ENCODE measurements at regions not wholly inside any gene's neighbourhood (a gene's known extent, or its start where the extent isn't known, plus 50 kb on each side); places are given as distances from the start of the nearest gene placed in this dataset.
"Not testable (repeated sequence)": the region's sequence is repeated elsewhere in the genome, so short reads cannot be mapped to it uniquely, and the experiment has no call there.

DNA sequence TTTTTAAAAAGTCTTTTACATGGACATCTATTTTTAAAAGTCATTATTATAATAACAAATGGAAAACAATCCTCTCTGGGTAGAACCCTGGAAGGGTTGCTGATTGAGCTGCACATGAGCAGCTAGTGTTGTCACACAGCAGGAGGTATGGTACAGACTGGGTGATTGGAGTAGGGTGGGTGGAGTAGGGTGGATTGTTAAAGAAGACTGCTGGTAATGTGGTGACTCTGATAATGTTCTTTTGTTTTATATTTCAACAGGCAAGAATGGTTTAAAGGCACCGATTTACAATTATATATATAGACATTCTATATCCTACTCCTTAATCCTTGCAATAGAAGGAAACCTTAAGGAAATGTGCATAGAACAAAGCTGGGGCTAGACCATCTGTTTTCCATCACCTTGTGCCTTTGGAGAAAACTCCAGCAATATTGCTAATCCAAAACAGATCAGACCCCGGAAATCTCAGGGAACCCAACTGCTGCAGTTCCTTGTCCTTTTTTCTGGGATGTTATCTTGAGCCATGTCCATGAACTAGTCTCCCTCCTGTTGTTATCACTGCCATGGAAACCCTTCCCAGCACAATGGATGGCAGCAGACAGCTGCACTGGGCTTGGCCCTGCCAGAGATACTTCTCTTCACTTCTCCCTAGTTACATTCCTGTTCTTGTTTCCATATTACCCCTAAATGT lies 129.7 kb downstream of the YIPF5 start:
- in situ Hi-C loops (cut with MboI; ENCODE audit: low sequenced_read_pairs), result no loop called here

DNA sequence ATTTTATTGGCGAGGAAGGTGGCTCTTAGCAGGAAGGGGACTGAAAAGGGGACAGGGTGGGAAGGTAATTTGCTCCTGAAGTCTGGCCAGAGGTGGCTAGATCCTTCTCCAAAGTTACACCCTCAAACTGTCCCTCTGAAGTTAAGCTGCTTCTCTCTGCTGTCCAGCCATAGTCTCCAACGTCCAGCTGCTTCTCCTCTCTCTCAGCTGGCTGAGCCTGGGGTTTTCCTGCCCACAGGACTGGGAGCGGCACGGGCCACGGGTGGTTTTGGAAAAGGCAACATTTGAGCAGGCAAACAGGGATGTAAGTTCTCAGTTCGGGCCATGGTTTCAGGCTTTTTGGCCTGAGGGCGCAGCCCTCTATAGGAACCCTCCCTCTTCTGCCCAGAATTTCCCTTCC lies 128.3 kb downstream of the YIPF5 start:
- in situ Hi-C loops (cut with MboI; ENCODE audit: low sequenced_read_pairs), result no loop called here

DNA sequence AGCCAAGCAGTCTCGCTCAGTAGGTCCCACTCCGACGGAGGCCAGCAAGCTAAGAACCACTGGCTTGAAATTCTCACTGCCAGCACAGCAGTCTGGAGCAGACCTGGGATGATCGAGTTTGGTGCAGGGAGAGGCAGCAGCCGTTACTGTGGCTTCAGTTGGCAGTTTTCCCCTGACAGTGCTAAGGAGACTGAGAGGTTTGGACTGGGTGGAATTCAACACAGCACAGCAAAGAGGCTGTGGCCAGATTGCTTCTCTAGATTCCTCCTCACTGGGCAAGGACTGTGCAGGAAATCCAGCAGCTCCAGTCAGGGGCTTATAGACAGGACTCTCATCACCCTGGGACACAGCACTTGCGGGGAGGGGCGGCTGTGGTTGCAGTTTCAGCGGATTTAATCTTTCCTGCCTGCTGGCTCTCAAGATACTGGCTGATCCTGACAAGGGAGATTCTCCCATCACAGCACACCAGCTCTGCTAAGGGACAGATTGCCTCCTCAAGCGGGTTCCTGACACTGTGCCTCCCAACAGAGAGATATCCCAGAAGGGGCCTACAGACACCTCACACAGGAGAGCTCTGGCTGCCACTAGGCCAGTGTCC lies 122.1 kb downstream of the YIPF5 start:
- in situ Hi-C loops (cut with MboI; ENCODE audit: low sequenced_read_pairs), result no loop called here

DNA sequence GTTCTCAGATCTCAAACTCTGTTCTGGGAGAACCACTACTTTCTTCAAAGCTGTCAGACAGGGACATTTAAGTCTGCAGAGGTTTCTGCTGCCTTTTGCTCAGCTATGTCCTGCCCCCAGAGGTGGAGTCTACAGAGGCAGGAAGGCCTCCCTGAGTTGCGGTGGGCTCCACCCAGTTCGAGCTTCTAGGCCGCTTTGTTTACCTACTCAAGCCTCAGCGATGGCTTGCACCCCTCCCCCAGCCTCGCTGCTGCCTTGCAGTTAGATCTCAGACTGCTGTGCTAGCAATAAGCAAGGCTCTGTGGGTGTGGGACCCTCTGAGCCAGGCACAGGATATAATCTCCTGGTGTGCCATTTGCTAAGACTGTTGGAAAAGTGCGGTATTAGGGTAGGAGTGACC lies 115.1 kb downstream of the YIPF5 start:
- in situ Hi-C loops (cut with MboI; ENCODE audit: low sequenced_read_pairs), result not testable (repeated sequence)

DNA sequence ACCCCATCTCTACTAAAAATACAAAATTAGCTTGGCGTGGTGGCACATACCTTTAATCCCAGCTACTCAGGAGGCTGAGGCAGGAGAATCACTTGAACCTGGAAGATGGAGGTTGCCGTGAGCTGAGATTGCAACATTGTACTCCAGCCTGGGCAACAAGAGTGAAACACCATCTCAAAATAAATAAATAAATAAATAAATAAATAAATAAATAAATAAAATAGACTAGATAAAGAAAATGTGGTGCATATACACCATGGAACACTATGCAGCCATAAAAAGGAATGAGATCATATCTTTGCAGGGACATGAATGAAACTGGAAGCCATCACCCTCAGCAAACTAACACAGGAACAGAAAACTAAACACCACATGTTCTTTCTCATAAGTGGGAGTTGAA lies 110.4 kb downstream of the YIPF5 start:
- in situ Hi-C loops (cut with MboI; ENCODE audit: low sequenced_read_pairs), result not testable (repeated sequence)

DNA sequence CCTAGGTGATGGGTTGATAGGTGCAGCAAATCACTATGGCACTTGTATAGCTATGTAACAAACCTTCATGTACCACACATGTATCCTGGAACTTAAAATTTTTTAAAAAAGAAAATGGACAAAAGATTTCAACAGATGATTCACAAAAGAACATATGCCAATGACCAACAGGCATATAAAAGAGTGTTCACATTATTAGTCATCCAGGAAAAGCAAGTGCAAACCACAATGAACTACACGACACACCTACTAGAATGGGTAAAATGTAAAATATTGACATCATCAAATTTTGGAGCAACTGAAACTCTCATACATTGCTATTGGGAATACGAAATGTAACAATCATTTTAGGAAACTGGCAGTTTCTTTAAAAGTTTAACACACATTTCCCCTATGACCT lies 109.9 kb downstream of the YIPF5 start:
- in situ Hi-C loops (cut with MboI; ENCODE audit: low sequenced_read_pairs), result no loop called here

DNA sequence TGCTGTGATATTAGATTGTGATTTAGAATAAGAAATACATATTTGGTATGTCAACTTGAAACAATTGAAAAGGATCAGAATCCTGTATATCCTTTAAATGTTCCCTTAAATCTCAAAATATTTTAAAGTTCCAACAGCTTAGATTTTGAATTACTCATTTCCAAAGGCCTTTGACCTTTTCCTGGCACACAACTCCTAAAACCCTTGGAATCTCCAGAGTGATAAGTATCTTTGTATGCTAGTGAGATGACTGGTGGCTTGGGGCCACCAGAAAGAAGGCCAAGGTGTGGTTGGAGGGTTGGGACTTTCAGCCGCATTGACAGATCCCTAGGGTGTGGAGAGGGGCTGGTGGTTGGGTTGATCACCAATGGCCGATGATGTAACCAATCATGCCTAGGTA lies 104.7 kb downstream of the YIPF5 start:
- in situ Hi-C loops (cut with MboI; ENCODE audit: low sequenced_read_pairs), result no loop called here

DNA sequence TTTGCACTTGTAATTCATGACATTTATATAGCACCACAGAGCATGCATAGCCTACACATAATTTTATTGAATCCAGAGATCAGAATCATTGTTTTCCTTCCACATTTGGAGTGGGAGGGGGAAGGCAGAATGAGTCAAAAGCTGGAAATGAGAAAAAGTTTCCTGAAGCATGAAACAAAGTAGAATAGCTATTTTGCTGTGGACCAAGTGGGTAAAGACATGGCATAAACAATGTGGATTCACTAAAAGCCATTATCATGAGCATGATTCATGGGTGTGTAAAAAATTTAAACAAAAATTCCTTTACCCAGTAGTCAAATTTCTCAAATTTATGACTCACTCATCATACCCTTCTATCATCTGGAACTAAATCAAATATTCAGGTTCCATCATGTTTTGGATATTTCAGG lies 97.9 kb downstream of the YIPF5 start:
- in situ Hi-C loops (cut with MboI; ENCODE audit: low sequenced_read_pairs), result no loop called here

DNA sequence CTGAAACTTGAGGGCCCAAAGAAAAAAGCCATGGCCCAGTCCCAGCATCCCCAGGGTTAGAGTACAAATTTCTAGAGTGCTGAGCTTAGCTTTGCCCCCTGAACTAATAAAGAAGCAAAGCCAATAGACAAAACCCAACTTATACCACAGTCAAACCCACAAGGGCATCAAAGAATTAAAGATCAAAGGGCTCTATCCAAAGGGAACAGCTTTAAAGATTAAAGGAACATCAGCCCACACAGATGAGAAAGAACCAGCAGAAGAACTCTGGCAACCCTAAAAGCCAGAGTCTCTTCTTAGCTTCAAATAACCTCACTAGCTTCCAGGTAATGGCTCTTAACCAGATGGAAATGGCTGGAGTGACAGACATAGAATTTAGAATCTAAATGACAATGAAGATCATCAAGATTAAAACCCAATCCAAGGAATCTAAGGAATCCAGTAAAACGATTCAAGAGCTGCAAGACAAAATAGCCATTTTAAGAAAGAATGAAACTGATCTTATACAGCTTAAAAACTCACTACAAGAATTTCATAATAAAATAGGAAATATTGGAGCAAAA lies 93.9 kb downstream of the YIPF5 start:
- in situ Hi-C loops (cut with MboI; ENCODE audit: low sequenced_read_pairs), result no loop called here

DNA sequence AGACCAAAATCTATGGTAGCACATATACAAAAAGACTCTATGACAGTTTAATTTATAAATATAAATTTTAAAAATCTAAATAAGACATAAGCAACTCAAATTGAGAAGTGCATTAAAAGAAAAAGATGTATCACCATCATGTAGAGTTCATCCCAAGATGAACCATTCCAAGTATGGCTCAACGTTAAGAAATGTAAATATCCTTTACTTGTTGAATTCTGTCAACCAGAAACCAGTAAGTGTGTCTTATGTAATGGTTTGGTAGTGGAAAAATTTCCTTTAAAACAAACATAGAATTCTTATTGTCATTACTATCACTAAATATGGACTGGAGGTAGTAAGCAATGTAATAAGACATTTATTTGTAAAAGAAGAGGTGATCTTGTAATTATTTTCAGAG lies 87.3 kb downstream of the YIPF5 start:
- in situ Hi-C loops (cut with MboI; ENCODE audit: low sequenced_read_pairs), result no loop called here

DNA sequence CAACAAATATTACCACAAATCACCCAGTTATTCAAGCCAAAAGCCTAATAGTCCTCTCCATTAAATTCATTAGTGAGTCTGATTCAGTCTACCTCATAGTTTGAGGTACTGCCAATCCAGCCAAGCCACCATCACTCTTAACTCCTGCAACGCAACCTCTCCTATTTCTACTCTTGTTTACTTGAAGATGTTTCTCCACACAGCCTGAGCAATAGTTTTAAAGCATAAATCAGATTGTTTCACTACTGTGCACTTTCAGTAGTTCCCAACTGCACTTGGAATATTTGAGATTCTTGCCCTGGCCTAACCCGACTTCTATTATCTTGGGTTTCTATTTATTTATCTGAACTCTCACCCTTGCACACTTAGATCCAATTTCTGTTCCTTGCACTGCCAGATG lies 85.5 kb downstream of the YIPF5 start:
- in situ Hi-C loops (cut with MboI; ENCODE audit: low sequenced_read_pairs), result no loop called here

DNA sequence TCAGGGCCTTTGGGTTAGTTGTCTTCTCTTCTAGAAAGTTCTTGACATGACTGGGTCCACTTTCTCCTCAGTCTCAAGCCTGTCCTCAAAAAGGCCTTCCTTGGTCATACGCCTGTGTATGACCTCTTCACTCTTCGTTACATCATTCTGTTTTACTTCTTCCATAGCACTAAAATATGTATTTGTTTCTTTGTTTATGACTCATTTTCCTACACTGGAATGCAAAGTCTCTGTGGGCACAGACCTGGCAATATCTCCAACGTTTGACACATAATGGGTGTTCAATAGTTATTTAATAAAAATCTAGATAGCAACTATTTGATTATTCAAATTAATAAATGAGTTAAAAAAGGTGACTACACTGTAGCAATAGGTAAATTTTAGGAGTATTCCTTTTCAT lies 85.1 kb downstream of the YIPF5 start:
- in situ Hi-C loops (cut with MboI; ENCODE audit: low sequenced_read_pairs), result no loop called here

DNA sequence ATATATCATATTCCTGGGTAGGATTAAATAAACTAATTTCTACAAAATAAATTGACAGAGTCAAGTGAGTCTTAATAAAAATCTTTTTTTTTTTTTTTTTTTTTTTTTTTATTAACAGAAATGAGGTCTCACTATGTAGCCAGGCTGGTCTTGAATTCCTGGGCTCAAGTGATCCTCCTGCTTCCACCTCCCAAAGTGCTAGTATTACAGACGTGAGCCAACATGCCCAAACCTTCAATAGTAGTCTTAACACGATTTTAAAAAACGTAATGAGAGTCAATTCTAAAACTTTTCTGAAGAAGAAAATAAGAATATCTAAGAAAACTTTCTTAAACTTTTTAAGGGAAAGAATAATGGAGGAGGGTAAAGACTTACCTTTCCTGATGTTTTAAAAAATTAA lies 84.2 kb downstream of the YIPF5 start:
- in situ Hi-C loops (cut with MboI; ENCODE audit: low sequenced_read_pairs), result no loop called here

DNA sequence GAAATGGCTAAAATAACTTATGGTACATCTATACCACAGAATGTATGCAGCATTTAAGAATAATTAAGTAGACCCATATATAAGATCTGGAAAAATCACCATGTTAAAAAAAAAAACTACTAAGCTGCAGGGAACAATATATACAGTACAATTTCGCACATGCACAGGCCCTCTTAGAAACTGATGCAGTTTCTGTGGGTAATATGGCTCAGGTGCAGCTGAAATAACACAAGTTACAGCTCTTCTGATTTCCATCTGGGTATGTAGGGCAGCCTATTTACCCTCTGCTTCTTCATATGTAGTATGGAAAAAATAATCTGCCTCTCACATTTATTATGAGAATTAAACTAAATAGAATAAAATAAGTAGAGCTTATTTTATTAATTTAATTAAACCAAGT lies 82.9 kb downstream of the YIPF5 start:
- in situ Hi-C loops (cut with MboI; ENCODE audit: low sequenced_read_pairs), result no loop called here

DNA sequence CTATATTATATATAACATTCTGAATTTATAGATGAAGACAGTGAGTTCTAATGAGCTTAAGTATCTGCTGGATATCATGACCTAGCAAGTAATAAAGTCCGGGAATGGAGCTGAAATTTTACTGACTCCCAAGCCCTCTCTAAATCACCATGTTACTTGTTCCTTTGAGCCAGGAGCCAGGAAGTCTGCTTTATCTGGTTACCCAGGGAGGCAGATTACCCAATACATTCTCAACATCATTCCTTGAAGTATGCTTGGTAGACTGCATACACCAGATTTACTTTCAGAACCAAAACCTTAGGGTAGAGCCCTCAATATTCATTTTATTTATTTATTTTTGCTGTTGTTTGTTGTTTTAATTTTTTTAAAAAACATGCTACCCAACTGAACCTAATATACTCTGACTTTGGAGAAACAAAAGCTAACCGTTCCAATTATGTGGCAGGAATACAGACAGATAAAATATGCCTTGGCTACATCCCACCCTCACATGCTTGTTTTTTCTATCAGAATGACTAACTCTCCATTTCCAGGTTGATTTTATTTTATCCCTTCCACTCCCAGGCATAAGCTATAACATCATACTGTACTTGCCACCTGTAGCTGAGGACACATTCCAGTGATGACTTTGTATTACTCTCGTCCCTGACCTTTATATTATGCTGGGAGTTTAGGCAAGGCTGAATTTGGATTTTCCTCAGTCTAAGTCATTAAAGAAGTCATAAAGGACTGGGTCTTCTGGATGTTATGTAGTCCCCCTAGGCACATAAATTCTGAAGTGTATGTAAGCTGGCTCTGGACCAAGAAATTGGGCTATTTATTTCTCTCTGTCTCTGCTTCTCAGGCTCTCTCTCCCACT lies 82.0 kb downstream of the YIPF5 start:
- in situ Hi-C loops (cut with MboI; ENCODE audit: low sequenced_read_pairs), result no loop called here

DNA sequence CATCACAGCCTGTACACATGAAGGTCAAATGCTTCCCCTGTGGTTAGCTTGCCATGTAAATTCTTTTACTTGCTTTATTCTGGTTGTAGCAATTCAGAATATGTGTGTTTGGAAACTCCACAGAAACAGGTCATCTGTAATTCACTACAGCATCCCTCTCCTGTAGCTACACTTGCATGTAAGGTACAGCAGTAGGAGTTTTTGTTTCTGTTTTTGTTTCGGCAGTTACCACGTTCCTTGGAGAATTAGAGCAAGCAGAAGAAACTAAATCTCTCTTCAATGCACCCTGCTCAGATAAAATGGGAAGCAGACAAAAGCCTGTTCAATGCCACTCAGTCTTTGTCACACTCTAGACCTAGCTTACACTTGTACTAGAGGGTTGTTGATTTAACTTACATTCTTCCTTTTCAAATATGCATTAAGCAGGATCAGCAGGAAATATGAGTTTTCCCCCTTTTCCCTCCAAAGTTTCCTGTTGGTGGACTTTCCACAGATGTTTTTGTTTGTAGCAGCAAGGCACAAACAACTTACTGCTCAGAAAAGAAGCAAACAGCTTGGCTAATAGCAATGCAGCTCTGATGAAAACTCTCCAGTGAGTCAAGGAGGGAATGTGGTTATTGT lies 80.9 kb downstream of the YIPF5 start:
- in situ Hi-C loops (cut with MboI; ENCODE audit: low sequenced_read_pairs), result no loop called here

DNA sequence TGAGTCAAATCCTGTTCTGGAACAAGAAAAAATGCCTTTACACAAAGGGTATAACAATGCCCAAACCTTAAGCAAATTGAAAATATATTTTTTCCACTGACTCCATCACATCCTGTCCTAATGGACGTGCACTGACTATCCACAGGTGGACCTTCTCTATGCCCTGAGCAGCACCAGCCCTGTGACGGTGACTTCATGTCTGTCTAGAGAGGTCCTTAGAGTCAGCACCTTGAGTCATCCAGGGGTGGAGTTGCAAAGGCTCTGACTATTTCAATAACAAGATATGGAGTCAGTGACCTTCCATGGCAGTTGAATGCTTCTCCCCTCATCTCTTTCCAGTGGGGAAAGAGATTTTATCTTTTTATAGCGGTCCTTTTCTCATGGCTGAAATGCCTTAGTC lies 78.0 kb downstream of the YIPF5 start:
- in situ Hi-C loops (cut with MboI; ENCODE audit: low sequenced_read_pairs), result no loop called here

DNA sequence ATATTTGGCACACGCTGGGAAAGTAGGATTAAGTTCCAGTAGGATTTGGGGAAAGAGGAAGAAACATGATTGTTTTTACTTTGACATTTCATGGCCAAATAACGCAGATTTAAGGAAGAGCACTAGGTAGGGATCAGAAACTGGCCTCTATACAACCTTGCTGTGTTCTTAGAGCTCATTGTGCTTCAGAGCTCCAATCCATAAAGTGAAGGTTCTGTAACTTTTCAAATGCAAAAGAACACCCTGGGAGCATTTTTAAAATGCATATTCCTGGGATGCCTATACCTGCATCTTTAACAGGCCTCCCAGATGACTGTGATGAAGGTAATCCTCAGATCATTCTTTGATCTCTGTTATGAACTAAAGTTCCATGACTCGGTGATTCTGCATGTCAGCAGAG lies 77.1 kb downstream of the YIPF5 start:
- in situ Hi-C loops (cut with MboI; ENCODE audit: low sequenced_read_pairs), result no loop called here

DNA sequence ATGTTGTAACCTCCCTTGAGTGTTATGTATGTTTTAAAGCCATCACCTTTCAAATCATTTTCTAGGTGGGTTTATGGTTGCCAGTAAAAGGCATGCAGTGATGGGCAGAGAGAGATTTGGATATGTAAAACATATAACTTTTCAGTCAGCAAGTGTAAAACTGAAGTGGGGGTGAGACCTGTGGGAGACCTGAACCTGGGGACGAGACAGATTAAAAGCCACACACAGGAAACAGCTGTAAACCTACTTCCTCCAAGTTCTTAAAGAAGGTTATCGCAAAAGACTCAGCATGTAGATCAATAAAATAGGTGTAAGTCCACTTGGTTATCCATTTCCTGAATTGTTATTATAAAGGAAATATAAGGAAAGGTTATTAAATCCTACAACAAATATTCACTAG lies 76.6 kb downstream of the YIPF5 start:
- in situ Hi-C loops (cut with MboI; ENCODE audit: low sequenced_read_pairs), result no loop called here

DNA sequence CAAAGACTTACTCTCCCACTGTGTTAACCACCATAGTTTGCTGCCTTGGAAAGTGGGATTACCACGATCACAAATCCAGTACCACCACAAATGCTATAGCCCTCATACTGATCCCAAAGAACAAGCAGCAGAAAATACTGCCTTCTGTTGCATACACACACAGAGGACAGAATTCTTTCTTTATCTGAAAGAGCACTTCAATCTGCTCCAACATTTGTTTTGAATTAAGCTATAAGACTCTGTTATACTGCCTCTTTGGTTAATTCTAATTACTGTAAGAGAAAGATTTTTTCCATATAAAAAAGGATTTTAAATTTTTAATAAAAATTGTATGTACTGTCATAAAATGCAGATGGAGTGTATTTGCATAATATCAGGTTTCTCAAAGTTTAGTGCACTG lies 69.8 kb downstream of the YIPF5 start:
- in situ Hi-C loops (cut with MboI; ENCODE audit: low sequenced_read_pairs), result no loop called here

DNA sequence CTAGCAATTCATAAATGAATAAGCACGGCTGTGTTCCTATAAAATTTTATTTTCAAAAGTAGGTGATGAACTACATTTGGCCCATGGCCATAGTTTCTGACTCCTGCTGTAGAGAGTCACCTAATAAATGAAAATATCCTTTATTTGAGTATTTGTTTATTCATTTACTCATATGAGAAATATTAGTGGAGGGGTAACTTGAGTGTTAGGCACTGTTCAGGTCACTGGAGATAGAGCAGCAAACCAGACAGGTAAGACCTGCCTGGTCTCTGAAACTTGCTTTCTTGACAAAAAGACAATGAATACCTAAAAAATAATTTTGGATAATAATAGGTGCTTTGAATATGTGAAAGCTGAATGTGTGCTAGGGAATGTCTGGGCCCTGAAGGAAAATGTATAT lies 68.8 kb downstream of the YIPF5 start:
- in situ Hi-C loops (cut with MboI; ENCODE audit: low sequenced_read_pairs), result no loop called here

Data from HL-60/S4 (cell line).